ENCODE measurements at regions not wholly inside any gene's neighbourhood (a gene's known extent, or its start where the extent isn't known, plus 50 kb on each side); places are given as distances from the start of the nearest gene placed in this dataset.

DNA sequence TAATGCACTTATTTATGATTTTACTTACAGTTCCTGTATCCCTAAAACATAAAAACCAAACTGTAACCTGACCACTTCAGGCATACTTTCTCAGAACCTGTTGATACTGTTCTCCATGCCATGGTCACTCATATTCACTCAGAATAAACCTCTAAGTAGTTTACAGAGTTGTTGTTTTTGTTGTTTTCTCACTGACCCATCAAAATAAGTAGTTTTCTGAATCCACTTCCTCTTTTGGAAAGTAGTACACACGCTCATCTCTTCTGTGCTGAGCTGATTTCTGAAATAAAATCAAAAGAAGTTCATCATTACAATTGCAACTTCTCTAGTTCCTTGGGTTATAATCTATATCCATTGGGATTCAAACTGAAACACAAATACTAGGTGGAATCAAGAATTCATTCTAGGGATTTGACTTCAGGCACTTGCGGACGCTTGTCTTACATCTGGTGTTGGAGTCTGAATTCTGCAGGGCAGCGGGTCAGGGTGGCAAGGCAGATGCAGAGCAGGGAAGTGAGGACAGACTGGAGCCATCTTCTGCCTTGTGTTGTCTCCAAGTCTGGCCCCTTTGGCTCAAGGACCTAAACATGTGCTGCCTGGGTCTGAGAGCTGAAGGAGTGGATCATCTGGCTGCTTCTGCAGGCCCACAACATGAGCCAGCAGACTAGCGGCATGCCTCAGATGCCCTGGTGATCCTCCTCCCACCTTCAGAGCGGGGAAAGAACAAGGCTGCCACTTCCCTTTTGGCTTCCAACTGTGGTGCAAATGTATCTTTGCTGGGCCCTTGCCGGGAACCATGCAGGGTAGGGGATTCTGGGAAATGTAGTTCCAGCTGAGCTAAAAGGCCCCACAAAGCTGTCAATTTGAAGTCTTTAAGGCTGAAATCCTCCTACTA, 167.9 kb upstream of the MYLIP start:
- no peak overlapping the region for H3K4me3 ChIP-seq (ENCODE audit: low read depth, low read length)
- POLR2A ChIA-PET: no interaction called here
- CTCF ChIA-PET: no interaction called here
- TF ChIP-seq, protein P1, sequence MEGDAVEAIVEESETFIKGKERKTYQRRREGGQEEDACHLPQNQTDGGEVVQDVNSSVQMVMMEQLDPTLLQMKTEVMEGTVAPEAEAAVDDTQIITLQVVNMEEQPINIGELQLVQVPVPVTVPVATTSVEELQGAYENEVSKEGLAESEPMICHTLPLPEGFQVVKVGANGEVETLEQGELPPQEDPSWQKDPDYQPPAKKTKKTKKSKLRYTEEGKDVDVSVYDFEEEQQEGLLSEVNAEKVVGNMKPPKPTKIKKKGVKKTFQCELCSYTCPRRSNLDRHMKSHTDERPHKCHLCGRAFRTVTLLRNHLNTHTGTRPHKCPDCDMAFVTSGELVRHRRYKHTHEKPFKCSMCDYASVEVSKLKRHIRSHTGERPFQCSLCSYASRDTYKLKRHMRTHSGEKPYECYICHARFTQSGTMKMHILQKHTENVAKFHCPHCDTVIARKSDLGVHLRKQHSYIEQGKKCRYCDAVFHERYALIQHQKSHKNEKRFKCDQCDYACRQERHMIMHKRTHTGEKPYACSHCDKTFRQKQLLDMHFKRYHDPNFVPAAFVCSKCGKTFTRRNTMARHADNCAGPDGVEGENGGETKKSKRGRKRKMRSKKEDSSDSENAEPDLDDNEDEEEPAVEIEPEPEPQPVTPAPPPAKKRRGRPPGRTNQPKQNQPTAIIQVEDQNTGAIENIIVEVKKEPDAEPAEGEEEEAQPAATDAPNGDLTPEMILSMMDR (IDR thresholded peaks at IDR 0.05; ENCODE audit: insufficient read depth, low read length, missing control alignments): no peak
- DNase-seq (ENCODE audit: low read depth, low spot score): no peak

DNA sequence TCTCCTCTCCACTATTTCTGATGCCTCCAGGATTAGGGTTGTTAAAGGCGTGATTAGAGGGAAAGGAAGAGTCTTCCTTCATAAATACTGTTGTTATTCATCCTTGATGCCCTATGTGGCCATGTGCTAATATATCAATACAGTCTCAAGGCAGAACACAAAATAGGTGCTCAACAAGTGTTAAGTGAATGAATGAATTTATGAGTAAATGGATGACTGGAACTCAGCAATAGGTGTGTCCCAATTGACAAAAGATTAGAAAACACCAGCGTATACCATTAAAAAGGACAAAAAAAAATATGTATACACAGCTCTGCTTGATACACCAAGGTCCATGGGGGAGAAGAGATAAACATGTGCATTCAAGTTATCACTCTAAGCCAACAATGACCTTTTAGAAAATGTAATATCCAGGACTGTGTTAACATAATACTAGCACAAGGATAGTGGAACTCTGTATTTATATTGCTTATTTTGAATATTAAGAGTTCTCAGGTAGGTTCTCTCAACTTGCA, 171.2 kb upstream of the MYLIP start:
- ChIA-PET CTCF (no interaction called here), POLR2A (no interaction called here)
- TF ChIP-seq, protein P1 (IDR thresholded peaks at IDR 0.05; ENCODE audit: insufficient read depth, low read length, missing control alignments): no peak
- no peak overlapping the region for H3K4me3 ChIP-seq (ENCODE audit: low read depth, low read length)
- DNase-seq (ENCODE audit: low read depth, low spot score): no peak

DNA sequence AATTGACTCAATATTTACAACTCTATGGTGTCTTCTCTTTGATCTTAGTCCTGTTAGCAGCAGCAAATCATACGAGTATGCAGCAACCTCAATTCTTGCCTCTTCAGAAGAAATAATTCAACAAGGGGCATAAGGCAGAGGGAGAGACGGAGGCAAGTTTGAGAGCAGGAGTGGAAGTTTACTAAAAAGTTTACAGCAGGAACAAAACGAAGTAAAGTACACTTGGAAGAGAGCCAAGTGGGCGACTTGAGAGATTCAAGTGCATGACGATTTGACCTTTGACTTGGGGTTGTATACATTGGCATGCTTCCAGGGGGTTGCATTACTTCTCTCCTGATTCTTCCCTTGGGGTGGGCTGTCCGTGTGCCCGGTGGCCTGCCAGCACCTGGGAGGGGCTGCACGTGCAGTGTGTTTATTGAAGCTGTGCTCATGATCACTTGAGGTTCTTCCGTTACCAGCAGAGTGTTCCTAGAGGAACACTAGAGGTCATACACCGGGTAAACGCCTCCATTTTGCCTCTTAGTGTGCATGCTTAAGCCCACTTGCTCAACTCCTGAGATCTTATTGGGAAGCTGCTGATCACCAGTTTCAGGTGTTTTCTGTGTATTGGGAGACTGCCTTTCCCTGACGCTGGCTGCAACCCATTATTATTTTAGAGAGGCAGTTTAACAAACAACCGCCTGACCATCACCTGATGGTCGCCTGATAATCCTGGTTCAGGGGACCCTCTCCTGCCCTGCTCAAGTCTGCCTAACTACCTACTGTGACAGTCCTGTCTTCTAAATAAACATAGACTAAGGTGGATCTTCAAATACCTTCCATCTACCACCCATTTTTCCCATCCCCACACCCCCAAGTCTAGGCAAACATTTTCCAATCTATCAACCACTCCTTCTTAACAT, 172.4 kb upstream of the MYLIP start:
- no peak for DNase-seq (ENCODE audit: low read depth, low spot score)
- ChIA-PET CTCF (no interaction called here), POLR2A (no interaction called here)
- no peak overlapping the region for H3K4me3 ChIP-seq (ENCODE audit: low read depth, low read length)
- TF ChIP-seq, protein P1 (IDR thresholded peaks at IDR 0.05; ENCODE audit: insufficient read depth, low read length, missing control alignments): no peak

DNA sequence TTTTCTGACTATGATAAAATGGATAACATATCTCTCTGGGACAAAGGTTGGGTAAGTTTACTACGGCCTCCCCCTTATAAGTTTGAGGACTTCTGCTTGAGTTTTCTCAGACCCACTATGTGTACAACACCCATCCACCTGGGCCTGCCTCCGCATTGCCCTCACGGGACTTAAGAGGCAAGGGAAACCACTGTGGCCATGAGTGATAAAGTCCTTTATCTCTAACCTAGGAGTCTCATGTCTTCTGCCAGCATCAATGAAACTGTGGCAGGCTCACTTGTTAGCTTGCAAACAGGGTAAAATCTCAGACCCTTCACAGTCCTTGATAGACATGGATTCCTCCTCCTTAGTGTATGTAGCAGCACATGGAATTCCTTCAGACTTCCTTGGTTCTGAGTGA, 173.4 kb upstream of the MYLIP start:
- no peak for DNase-seq (ENCODE audit: low read depth, low spot score)

DNA sequence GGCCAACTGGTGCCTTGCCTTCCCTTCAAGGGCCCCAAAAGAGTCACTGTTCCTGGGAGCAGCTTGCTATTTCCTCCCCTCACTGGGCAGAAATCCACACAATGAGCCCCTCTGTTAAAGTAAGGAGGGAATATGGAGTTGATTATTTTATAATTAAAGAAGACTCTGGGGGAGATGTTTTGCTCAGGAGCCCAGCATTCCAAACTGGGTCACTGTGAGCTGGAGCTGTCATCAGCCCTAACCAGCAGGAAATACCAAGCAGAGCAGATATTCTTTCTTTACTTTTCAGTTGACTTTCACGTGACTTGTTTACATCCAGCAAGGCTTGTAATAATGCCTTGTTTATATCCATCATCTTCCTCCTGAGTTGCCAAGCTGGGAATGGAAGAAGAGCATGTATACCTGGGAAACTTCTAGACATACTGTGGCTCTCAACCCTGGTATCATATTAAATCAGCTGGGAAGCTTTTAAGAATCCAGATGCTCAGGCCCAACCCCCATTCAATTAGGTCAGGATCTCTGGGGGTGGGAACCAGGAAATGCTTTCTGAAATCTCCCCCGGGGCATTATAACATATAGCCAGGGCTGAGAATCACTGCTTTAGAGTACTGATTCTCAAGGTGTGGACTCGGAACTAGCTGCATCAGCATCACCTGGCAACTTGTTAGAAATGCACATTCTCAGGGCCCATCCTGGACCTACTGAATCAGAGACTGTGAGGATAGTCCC, 175.6 kb upstream of the MYLIP start:
- POLR2A ChIA-PET: no interaction called here
- TF ChIP-seq, protein P1 (IDR thresholded peaks at IDR 0.05; ENCODE audit: insufficient read depth, low read length, missing control alignments): no peak
- CTCF ChIA-PET: interaction anchor here (0.5 to 0.7 kb wide), 2 partner anchors 230 to 1068 kb away, joined by 3 read pairs; no protein-coding TSS in a partner anchor
- H3K4me3 ChIP-seq (ENCODE audit: low read depth, low read length): no peak overlapping the region
- DNase-seq (ENCODE audit: low read depth, low spot score): no peak

More for the DNA sequence above, 173.4 kb upstream of the MYLIP start:
- CTCF ChIA-PET: no interaction called here
- TF ChIP-seq, protein P1 (IDR thresholded peaks at IDR 0.05; ENCODE audit: insufficient read depth, low read length, missing control alignments): no peak
- POLR2A ChIA-PET: no interaction called here
- H3K4me3 ChIP-seq (ENCODE audit: low read depth, low read length): no peak overlapping the region

Measured in AG04449 (cell line).